A673 (cell line): ENCODE measurements at regions not wholly inside any gene's neighbourhood (a gene's known extent, or its start where the extent isn't known, plus 50 kb on each side); places are given as distances from the start of the nearest gene placed in this dataset.

ENCODE experiments used
- BruUV-seq: library from RNA; stranded (reverse); fragments of 400-500 nt; replicated peaks from 2 replicates; lab custom pipeline; 2021; lab: Mats Ljungman, UMichigan
- CTCF ChIA-PET: fragments of 300-600 bp; sonication (Branson Sonifier 250); formaldehyde crosslinking; loops from one replicate; lab custom pipeline; 2022; ENCODE audit warnings: antibody characterized with exemption; lab: Charles Lee
- POLR2A ChIA-PET: fragments of 300-600 bp; sonication (Branson Sonifier 250); formaldehyde crosslinking; loops from one replicate; lab custom pipeline; 2022; ENCODE audit warnings: antibody characterized with exemption; ENCODE audit not compliant: low non-redundant PET; lab: Charles Lee
- DNase-seq: peaks from one replicate; pipeline ENCODE4 v3.0.0-alpha.2; 2015; ENCODE audit warnings: low spot score
- H3K27ac ChIP-seq: fragments of 200-600 bp; sonication (generic); 2 replicates; pipeline ENCODE4 v1.5.1; 2016; ENCODE audit warnings: mixed run types, low read depth, mild to moderate bottlenecking, mixed read lengths, antibody characterized with exemption, low read length; ENCODE audit not compliant: poor library complexity, severe bottlenecking
- H3K27me3 ChIP-seq: fragments of 200-600 bp; sonication (generic); replicated peaks from 2 replicates; pipeline ENCODE4 v1.6.1; 2017; ENCODE audit warnings: mixed run types, low read depth, mild to moderate bottlenecking, mixed read lengths, antibody characterized with exemption, low read length; ENCODE audit not compliant: insufficient read depth, poor library complexity
- H3K36me3 ChIP-seq: fragments of 200-600 bp; sonication (generic); 2 replicates; pipeline ENCODE4 v1.6.1; 2016; ENCODE audit warnings: mixed run types, mild to moderate bottlenecking, mixed read lengths, antibody characterized with exemption, low read length; ENCODE audit not compliant: insufficient read depth, poor library complexity, severe bottlenecking
- H3K4me1 ChIP-seq: fragments of 200-600 bp; sonication (generic); 2 replicates; pipeline ENCODE4 v1.6.1; 2017; ENCODE audit warnings: mixed run types, mild to moderate bottlenecking, mixed read lengths, antibody characterized with exemption, low read length; ENCODE audit not compliant: insufficient read depth, poor library complexity, severe bottlenecking
- H3K4me3 ChIP-seq: fragments of 200-600 bp; sonication (generic); 2 replicates; pipeline ENCODE4 v1.5.1; 2016; ENCODE audit warnings: low read depth, mixed run types, mild to moderate bottlenecking, mixed read lengths, low read length; ENCODE audit not compliant: poor library complexity, severe bottlenecking
- H3K9me3 ChIP-seq: fragments of 200-600 bp; sonication (generic); 2 replicates; pipeline ENCODE4 v1.6.1; 2016; ENCODE audit warnings: mixed run types, low read depth, mild to moderate bottlenecking, mixed read lengths, antibody characterized with exemption, low read length; ENCODE audit not compliant: poor library complexity, severe bottlenecking
- EZH2 ChIP-seq: fragments of 200-600 bp; sonication (generic); IDR thresholded peaks from 2 replicates; pipeline ENCODE4 v1.6.1; 2017; ENCODE audit warnings: borderline replicate concordance, low read depth, mild to moderate bottlenecking, mixed read lengths, antibody characterized with exemption, low read length; ENCODE audit not compliant: poor library complexity, severe bottlenecking
- intact Hi-C: fragments of 100-400 bp; cut with micrococcal nuclease; formaldehyde crosslinking; loops from one replicate; pipeline ENCODE4 v1.10.0; 2022; ENCODE audit not compliant: unreplicated experiment
- TF ChIP-seq, protein P1 (sequence below): fragments of 300-800, 200-600 bp; sonication (generic); conservative IDR thresholded peaks from 2 replicates; pipeline ENCODE4 v1.5.1; 2017; ENCODE audit warnings: low read depth, mild to moderate bottlenecking, antibody characterized with exemption, low read length, moderate library complexity, mixed read lengths

DNA sequence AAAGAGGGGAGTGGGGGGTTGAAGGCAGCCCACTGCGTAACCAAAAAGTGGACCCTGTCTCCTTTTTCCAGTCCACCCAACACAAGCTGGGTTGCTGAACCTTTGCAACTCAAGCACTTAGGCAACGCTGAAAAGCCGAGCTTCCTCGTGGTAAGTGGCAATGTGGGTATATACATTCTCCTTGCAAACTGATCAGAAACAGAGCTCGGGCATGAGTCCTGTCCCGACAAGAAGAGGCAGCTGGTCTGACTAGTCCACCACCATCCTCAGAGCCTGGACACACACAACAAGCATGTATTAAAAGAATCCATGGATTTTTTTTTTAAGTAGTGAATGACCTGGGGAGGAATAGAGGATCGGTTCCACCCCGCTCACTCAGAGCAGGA is 240.6 kb upstream of the ZNF507 start:
- DNase-seq: no peak
- Histone ChIP-seq H3K4me1 (peaks cover 30% of the 10 kb centered on the region), H3K4me3 (no peak overlapping the region), H3K27me3 (no peaks in the 10 kb centered on the region), H3K9me3 (peaks cover 2% of the 10 kb centered on the region), H3K27ac (peak overlapping the region; percentile 40), H3K36me3 (no peaks in the 10 kb centered on the region)
- ChIA-PET CTCF (no interaction called here), POLR2A (no interaction called here)
- intact Hi-C loops: no loop called here
- TF ChIP-seq, protein P1, sequence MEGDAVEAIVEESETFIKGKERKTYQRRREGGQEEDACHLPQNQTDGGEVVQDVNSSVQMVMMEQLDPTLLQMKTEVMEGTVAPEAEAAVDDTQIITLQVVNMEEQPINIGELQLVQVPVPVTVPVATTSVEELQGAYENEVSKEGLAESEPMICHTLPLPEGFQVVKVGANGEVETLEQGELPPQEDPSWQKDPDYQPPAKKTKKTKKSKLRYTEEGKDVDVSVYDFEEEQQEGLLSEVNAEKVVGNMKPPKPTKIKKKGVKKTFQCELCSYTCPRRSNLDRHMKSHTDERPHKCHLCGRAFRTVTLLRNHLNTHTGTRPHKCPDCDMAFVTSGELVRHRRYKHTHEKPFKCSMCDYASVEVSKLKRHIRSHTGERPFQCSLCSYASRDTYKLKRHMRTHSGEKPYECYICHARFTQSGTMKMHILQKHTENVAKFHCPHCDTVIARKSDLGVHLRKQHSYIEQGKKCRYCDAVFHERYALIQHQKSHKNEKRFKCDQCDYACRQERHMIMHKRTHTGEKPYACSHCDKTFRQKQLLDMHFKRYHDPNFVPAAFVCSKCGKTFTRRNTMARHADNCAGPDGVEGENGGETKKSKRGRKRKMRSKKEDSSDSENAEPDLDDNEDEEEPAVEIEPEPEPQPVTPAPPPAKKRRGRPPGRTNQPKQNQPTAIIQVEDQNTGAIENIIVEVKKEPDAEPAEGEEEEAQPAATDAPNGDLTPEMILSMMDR: no peak
- TF ChIP-seq EZH2: no peak
- BruUV-seq: no TSS peak

DNA sequence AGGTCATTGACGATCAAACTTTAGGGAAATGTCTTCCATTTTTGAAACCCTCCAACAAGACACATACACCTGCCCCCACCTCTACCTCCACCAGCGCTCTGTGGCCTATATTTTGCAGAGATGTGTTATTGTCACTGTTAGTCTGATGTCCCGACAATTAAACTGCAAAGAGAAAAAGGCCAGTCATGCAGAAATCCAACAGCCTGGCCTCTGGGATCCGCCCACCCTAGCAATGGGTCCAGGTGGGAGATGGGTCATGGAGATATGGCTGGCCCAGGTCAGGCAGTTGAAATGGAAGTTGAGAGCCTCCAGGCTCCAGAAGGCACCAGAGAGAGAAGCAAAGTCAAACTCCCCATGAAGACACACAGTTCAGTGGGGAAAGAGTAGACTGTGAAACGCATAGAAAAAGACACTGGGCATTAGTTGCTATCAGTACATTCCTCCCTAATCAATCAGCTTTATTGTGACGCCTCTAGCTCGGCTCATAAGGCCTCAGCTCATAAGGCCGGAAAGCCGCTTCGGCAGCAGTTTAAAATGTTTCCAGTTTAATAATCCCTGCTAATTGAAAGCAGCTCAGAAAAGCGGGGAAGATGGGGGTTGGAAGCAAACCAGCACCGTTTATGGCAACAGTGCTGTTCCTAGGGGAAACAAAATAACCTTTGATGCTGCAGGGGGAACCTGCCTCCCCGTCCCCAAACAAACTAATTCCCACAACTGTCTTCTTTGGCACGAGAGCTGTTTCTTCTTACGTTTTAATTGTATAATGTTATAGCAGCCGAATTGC is 239.7 kb upstream of the ZNF507 start:
- H3K4me1 ChIP-seq: peaks cover 30% of the 10 kb centered on the region
- H3K9me3 ChIP-seq: no peaks in the 10 kb centered on the region
- intact Hi-C loops: no loop called here
- CTCF ChIA-PET: no interaction called here
- no peaks in the 10 kb centered on the region for H3K27me3 ChIP-seq
- no peaks in the 10 kb centered on the region for H3K36me3 ChIP-seq
- no peak overlapping the region for H3K4me3 ChIP-seq
- POLR2A ChIA-PET: interaction anchor here (0.6 kb wide), 1 partner anchor 27 kb away, joined by 6 read pairs; no protein-coding TSS in a partner anchor
- BruUV-seq: no TSS peak
- peak; percentile 53 for DNase-seq
- peak overlapping the region; percentile 39 for H3K27ac ChIP-seq
- TF ChIP-seq, protein P1: no peak
- TF ChIP-seq EZH2: no peak

DNA sequence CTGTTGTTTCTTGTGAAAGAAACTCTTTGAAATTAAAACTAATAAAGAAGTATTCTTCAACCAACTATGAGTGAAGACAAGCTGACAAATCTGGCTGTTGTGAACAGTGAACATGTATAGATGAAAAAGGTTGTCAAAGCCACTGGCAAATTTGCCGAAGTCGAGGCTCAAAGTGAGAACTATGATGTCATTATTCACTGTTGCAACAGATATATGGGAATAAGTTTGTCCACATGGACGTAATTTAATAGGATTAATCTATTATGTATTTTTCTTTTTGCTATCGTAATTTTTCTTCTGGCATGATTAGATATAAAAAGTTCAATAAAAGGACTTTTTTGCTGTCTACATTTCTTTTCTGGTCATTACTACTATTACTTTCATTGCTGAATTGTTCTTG is 223.2 kb upstream of the ZNF507 start:
- no peaks in the 10 kb centered on the region for H3K36me3 ChIP-seq
- no TSS peak for BruUV-seq
- H3K4me3 ChIP-seq: no peak overlapping the region
- ChIA-PET CTCF (no interaction called here), POLR2A (no interaction called here)
- TF ChIP-seq, protein P1: no peak
- TF ChIP-seq EZH2: no peak
- no peaks in the 10 kb centered on the region for H3K27me3 ChIP-seq
- no peaks in the 10 kb centered on the region for H3K9me3 ChIP-seq
- no peak for DNase-seq
- no peak overlapping the region for H3K27ac ChIP-seq
- H3K4me1 ChIP-seq: no peaks in the 10 kb centered on the region
- intact Hi-C loops: no loop called here
